ENCODE measurements at regions not wholly inside any gene's neighbourhood (a gene's known extent, or its start where the extent isn't known, plus 50 kb on each side); places are given as distances from the start of the nearest gene placed in this dataset.

GRCh38 chr3:36248374-36248773 is 131.9 kb upstream of the STAC start:
- DNase-seq (ENCODE audit: low spot score in 2 of 2): no peak
- Histone ChIP-seq H3K4me3 (no peak overlapping the region), H3K27ac (no peak overlapping the region), H3K27me3 (no peaks in the 10 kb centered on the region), H3K36me3 (no peaks in the 10 kb centered on the region), H3K4me1 (no peaks in the 10 kb centered on the region), H3K9me3 (peaks cover 5 to 6% of the 10 kb centered on the region in 2 donors)
- intact Hi-C loops (cut with DNase I; ENCODE audit: low total_unique reads): no loop called here
- TF ChIP-seq POLR2A (IDR thresholded peaks at IDR 0.05) (no peak), POLR2AphosphoS5 (IDR thresholded peaks at IDR 0.05) (no peak), CTCF (IDR thresholded peaks at IDR 0.05) (no peak)

- Histone ChIP-seq H3K4me1 (no peaks in the 10 kb centered on the region), H3K36me3 (no peaks in the 10 kb centered on the region), H3K27me3 (no peaks in the 10 kb centered on the region), H3K27ac (no peak overlapping the region), H3K9me3 (peaks cover 5 to 13% of the 10 kb centered on the region in 2 donors), H3K4me3 (no peak overlapping the region)
- TF ChIP-seq CTCF (IDR thresholded peaks at IDR 0.05) (no peak), POLR2A (IDR thresholded peaks at IDR 0.05) (no peak), POLR2AphosphoS5 (IDR thresholded peaks at IDR 0.05) (no peak)
- no peak for DNase-seq (ENCODE audit: low spot score in 2 of 2)
- intact Hi-C loops (cut with DNase I; ENCODE audit: low total_unique reads): no loop called here
Observed at GRCh38 chr3:36250191-36250590, 130.1 kb upstream of the STAC start.

GRCh38 chr3:36257158-36257852 is 123.0 kb upstream of the STAC start:
- Histone ChIP-seq H3K4me3 (no peak overlapping the region), H3K27me3 (no peaks in the 10 kb centered on the region), H3K36me3 (no peaks in the 10 kb centered on the region), H3K4me1 (no peaks in the 10 kb centered on the region), H3K9me3 (peaks cover under 1 to 13% of the 10 kb centered on the region in 2 donors), H3K27ac (no peak overlapping the region)
- intact Hi-C loops (cut with DNase I; ENCODE audit: low total_unique reads): no loop called here
- no peak for TF ChIP-seq CTCF (IDR thresholded peaks at IDR 0.05)
- TF ChIP-seq POLR2A (IDR thresholded peaks at IDR 0.05): no peak
- TF ChIP-seq POLR2AphosphoS5 (IDR thresholded peaks at IDR 0.05): no peak
- DNase-seq (ENCODE audit: low spot score in 2 of 2): no peak

GRCh38 chr3:36258421-36258820 is 121.9 kb upstream of the STAC start:
- Histone ChIP-seq H3K36me3 (no peaks in the 10 kb centered on the region), H3K27ac (no peak overlapping the region), H3K27me3 (no peaks in the 10 kb centered on the region), H3K9me3 (peaks cover under 1 to 16% of the 10 kb centered on the region in 2 donors), H3K4me1 (no peaks in the 10 kb centered on the region), H3K4me3 (no peak overlapping the region)
- intact Hi-C loops (cut with DNase I; ENCODE audit: low total_unique reads): no loop called here
- TF ChIP-seq POLR2A (IDR thresholded peaks at IDR 0.05) (no peak), POLR2AphosphoS5 (IDR thresholded peaks at IDR 0.05) (no peak), CTCF (IDR thresholded peaks at IDR 0.05) (no peak)
- no peak for DNase-seq (ENCODE audit: low spot score in 2 of 2)

- no peaks in the 10 kb centered on the region for H3K4me1 ChIP-seq
Observed at GRCh38 chr3:36259580-36259979, 120.7 kb upstream of the STAC start.

More at GRCh38 chr3:36259580-36259979, 120.7 kb upstream of the STAC start:
- Histone ChIP-seq H3K9me3 (peaks cover 6 to 9% of the 10 kb centered on the region in 2 donors), H3K4me3 (no peak overlapping the region), H3K27me3 (no peaks in the 10 kb centered on the region), H3K27ac (no peak overlapping the region), H3K36me3 (no peaks in the 10 kb centered on the region)
- TF ChIP-seq POLR2AphosphoS5 (IDR thresholded peaks at IDR 0.05) (no peak), CTCF (IDR thresholded peaks at IDR 0.05) (no peak), POLR2A (IDR thresholded peaks at IDR 0.05) (no peak)
- intact Hi-C loops (cut with DNase I; ENCODE audit: low total_unique reads): no loop called here
- no peak for DNase-seq (ENCODE audit: low spot score in 2 of 2)
